ENCODE measurements at regions not wholly inside any gene's neighbourhood (a gene's known extent, or its start where the extent isn't known, plus 50 kb on each side); places are given as distances from the start of the nearest gene placed in this dataset.

GRCh38 chr2:82511894-82512293, 1947.2 kb downstream of the SUCLG1 start:
- DNase-seq (ENCODE audit: low read depth in 2 of 2) = no peak

GRCh38 chr2:82508702-82509101, 1950.4 kb downstream of the SUCLG1 start:
- no peak for DNase-seq (ENCODE audit: low read depth in 2 of 2)

GRCh38 chr2:82507657-82508056, 1951.4 kb downstream of the SUCLG1 start:
- DNase-seq (ENCODE audit: low read depth in 2 of 2) = no peak

GRCh38 chr2:82501217-82501616, 1957.9 kb downstream of the SUCLG1 start:
- DNase-seq (ENCODE audit: low read depth in 2 of 2) = no peak

- DNase-seq (ENCODE audit: low read depth in 2 of 2) = no peak
These were observed 1960.2 kb downstream of the SUCLG1 start for GRCh38 chr2:82498777-82499443.

- DNase-seq (ENCODE audit: low read depth in 2 of 2) = no peak
These were observed 1964.3 kb downstream of the SUCLG1 start for GRCh38 chr2:82494739-82495138.

- DNase-seq (ENCODE audit: low read depth in 2 of 2) = no peak
These were observed 1967.5 kb downstream of the SUCLG1 start for GRCh38 chr2:82491591-82491990.

GRCh38 chr2:82487354-82487753, 1971.7 kb downstream of the SUCLG1 start:
- no peak for DNase-seq (ENCODE audit: low read depth in 2 of 2)

GRCh38 chr2:82485701-82486100, 1973.4 kb downstream of the SUCLG1 start:
- no peak for DNase-seq (ENCODE audit: low read depth in 2 of 2)

GRCh38 chr2:82481207-82481606, 1977.9 kb downstream of the SUCLG1 start:
- DNase-seq (ENCODE audit: low read depth in 2 of 2) = no peak

GRCh38 chr2:82478641-82479040, 1980.4 kb downstream of the SUCLG1 start:
- DNase-seq (ENCODE audit: low read depth in 2 of 2) = no peak

- no peak for DNase-seq (ENCODE audit: low read depth in 2 of 2)
These were observed 1983.0 kb downstream of the SUCLG1 start for GRCh38 chr2:82476094-82476493.

- DNase-seq (ENCODE audit: low read depth in 2 of 2) = no peak
These were observed 2030.8 kb downstream of the SUCLG1 start for GRCh38 chr2:82428251-82428650.

GRCh38 chr2:82412021-82412420, 2047.1 kb downstream of the SUCLG1 start:
- DNase-seq (ENCODE audit: low read depth in 2 of 2) = no peak

- no peak for DNase-seq (ENCODE audit: low read depth in 2 of 2)
These were observed 2048.0 kb downstream of the SUCLG1 start for GRCh38 chr2:82411071-82411470.

- no peak for DNase-seq (ENCODE audit: low read depth in 2 of 2)
These were observed 2063.5 kb downstream of the SUCLG1 start for GRCh38 chr2:82395531-82395930.

GRCh38 chr2:82391386-82391785, 2067.7 kb downstream of the SUCLG1 start:
- no peak for DNase-seq (ENCODE audit: low read depth in 2 of 2)

GRCh38 chr2:82355622-82356021, 2051.1 kb upstream of the LRRTM1 start:
- no peak for DNase-seq (ENCODE audit: low read depth in 2 of 2)

GRCh38 chr2:82345910-82346309, 2041.4 kb upstream of the LRRTM1 start:
- DNase-seq (ENCODE audit: low read depth in 2 of 2) = no peak

GRCh38 chr2:82344670-82345069, 2040.1 kb upstream of the LRRTM1 start:
- DNase-seq (ENCODE audit: low read depth in 2 of 2) = no peak

GRCh38 chr2:82342356-82342755, 2037.8 kb upstream of the LRRTM1 start:
- no peak for DNase-seq (ENCODE audit: low read depth in 2 of 2)

GRCh38 chr2:82340578-82341053, 2036.1 kb upstream of the LRRTM1 start:
- no peak for DNase-seq (ENCODE audit: low read depth in 2 of 2)

- no peak for DNase-seq (ENCODE audit: low read depth in 2 of 2)
These were observed 2035.3 kb upstream of the LRRTM1 start for GRCh38 chr2:82339805-82340204.

GRCh38 chr2:82333697-82334096, 2029.1 kb upstream of the LRRTM1 start:
- DNase-seq (ENCODE audit: low read depth in 2 of 2) = no peak

All from stimulated activated CD8-positive, alpha-beta memory T cell treated with anti-CD3 and anti-CD28 coated beads, Interleukin-2, amount 100 ng/mL, for 48 hours (primary cell).